ENCODE measurements at regions not wholly inside any gene's neighbourhood (a gene's known extent, or its start where the extent isn't known, plus 50 kb on each side); places are given as distances from the start of the nearest gene placed in this dataset.

DNA sequence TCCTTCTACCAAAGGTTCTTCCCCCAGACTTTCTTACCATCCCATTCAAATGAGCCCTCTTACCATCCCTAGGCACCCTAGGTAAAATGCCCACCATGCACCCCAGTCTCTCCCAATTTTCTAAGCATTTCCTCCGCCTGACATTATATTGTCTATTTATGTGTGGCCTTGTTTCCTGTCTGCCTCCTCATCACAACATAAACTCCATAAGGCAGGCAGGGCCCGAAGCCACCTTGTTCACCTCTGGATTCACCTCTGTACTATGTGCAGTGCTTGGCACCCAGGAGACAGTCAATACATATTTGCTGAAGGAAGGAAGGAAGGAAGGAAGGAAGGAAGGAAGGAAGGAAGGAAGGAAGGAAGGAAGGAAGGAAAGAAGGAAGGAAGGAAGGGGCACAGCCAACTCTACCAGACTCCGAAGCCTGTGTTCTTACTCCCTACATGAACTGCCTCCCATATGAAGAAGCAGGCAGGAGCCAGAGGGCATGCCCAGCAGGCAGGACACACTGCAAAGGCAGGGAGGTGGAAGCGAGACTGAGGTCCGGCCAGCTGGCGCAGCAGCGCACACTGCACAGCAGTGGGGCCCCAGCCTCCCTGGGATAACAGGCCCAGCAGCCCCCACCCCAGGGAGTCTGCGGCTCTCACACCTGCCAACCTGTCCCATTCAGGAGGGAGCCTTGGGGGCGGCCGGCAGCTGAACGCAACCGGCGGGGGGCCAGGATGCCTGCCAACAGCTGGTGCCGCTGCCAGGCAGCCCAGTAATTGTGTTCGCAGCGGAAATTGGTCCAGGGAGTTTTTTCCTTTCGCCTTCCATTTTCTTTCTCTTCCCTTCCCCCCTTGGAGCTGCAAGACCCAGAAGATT is 106.0 kb upstream of the LINGO1 start:
- DNase-seq (ENCODE audit: low read depth): no peak
- TF ChIP-seq, protein P1, sequence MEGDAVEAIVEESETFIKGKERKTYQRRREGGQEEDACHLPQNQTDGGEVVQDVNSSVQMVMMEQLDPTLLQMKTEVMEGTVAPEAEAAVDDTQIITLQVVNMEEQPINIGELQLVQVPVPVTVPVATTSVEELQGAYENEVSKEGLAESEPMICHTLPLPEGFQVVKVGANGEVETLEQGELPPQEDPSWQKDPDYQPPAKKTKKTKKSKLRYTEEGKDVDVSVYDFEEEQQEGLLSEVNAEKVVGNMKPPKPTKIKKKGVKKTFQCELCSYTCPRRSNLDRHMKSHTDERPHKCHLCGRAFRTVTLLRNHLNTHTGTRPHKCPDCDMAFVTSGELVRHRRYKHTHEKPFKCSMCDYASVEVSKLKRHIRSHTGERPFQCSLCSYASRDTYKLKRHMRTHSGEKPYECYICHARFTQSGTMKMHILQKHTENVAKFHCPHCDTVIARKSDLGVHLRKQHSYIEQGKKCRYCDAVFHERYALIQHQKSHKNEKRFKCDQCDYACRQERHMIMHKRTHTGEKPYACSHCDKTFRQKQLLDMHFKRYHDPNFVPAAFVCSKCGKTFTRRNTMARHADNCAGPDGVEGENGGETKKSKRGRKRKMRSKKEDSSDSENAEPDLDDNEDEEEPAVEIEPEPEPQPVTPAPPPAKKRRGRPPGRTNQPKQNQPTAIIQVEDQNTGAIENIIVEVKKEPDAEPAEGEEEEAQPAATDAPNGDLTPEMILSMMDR (IDR thresholded peaks at IDR 0.05; ENCODE audit: insufficient read depth, low read length): no peak
- H3K4me3 ChIP-seq (ENCODE audit: low read depth, low read length): no peak overlapping the region

DNA sequence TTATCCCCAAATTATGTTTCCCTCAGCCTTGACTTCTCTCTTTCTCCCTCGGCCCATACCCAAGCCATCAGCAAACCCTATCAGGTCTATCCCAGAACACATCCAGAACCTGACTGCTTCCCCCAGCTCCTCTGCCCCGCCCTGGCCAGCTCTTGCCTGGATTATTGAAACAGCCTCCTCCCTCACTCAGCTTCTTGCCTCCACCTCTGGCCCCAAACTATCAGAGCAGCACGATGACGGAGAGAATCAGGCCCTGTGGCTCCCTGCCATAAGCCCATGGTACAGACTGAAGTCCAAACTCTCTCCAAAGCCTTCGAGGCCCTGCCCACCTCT is 105.3 kb upstream of the LINGO1 start:
- DNase-seq (ENCODE audit: low read depth): no peak

DNA sequence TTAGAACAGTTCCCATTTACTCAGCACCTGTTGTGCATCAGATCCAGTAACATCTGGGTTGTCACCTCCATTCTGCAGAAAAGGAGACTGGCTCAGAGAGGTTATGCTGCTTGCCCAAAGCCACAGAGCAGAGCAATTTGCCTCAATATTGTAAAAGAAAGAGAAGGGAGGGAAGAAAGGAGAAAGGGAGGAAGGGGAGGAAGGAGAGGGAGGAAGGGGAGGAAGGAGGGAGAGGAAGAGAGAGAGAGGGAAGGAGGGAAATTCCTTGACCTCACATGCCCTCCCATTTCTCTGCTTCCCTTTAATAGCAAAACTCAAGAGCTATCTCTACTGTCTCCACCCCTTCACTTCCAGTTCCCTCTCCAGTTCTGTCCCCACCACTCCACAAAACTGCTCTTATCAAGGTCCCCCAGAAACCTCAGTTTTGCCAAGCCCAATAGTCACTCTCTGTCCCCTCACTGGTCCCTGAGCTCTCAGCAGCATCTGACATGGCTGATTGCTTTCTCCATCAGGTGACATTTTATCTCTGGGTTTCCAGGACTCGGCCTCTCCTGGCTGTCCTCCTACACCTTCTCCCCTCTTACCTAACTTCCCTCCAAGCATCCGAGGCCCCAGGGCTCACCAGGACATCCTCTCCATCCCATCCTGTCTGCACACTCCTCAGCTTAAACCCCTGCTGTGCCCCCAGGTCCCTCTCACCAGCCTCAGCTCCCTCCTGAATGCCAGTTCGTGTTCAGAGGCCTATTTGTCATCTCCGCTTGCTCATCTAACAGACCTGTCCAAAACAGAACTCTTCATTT is 104.7 kb upstream of the LINGO1 start:
- H3K4me3 ChIP-seq (ENCODE audit: low read depth, low read length): no peak overlapping the region
- TF ChIP-seq, protein P1 (IDR thresholded peaks at IDR 0.05; ENCODE audit: insufficient read depth, low read length): no peak
- DNase-seq (ENCODE audit: low read depth): no peak

More for the DNA sequence above, 105.3 kb upstream of the LINGO1 start:
- TF ChIP-seq, protein P1 (IDR thresholded peaks at IDR 0.05; ENCODE audit: insufficient read depth, low read length): no peak
- H3K4me3 ChIP-seq (ENCODE audit: low read depth, low read length): no peak overlapping the region

DNA sequence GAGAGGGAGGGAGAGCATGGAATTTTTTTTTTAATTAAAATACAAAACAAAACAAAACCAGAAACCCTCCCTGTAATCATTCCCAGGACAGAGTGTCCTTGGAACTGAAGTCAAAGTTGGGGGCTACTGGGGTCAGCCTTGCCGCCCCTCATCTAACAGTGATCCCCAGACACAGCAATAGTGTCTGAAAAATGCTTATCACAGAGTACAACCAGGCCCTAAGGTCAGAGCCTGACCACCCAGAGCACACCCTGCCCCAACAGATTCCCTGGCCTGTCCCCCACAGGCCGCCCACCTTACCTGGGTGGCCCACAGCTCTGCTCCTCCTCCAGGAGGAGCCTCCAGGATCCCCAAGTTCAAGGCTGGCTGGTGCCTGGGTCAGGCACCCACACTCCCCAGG is 101.6 kb upstream of the LINGO1 start:
- TF ChIP-seq, protein P1 (IDR thresholded peaks at IDR 0.05; ENCODE audit: insufficient read depth, low read length): no peak
- H3K4me3 ChIP-seq (ENCODE audit: low read depth, low read length): no peak overlapping the region
- DNase-seq (ENCODE audit: low read depth): no peak

GRCh38 chr15:77733579-77734300 is 101.0 kb upstream of the LINGO1 start:
- TF ChIP-seq, protein P1 (IDR thresholded peaks at IDR 0.05; ENCODE audit: insufficient read depth, low read length): no peak
- no peak overlapping the region for H3K4me3 ChIP-seq (ENCODE audit: low read depth, low read length)
- no peak for DNase-seq (ENCODE audit: low read depth)

DNA sequence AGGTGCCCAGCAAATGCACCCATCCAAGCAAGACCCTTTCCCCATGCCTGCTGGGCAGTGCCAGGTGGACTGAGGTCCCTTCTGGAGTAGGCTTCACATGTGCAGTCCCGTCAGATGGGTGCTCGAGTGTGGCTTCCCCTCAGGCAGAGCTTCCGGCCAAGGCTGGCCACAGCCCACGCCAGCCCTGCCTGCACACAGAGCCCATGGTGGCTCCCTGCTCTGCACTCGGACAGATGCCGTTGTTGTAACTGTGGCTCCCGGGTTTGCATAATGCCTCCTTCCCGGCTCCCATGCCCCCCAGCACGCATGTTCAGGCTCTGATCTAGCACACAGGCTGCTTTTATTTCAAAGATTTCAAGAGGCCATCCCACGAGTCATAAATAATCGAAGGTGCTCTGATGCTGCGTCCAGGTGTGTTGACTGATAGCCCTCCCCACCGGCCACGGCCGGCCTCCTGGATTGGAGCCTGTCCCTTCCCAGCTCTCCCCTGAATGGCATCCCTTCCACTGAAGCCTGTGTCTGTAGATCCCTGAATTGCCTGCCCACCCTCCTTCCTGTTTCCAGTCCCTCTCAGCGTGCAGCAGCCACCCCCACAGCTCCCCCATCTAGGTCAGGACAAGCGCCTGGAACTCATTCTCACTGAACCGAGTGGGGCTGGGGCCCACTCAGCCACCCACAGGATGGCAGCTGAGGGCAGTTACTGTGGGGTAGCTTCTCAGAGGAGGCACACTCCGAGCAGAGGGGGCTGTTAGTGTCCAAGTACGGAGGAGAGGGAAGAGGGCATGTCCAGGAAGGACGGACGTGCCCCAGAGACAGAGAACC is 100.0 kb upstream of the LINGO1 start:
- no peak overlapping the region for H3K4me3 ChIP-seq (ENCODE audit: low read depth, low read length)
- TF ChIP-seq, protein P1 (IDR thresholded peaks at IDR 0.05; ENCODE audit: insufficient read depth, low read length): no peak
- no peak for DNase-seq (ENCODE audit: low read depth)
